ENCODE measurements at regions not wholly inside any gene's neighbourhood (a gene's known extent, or its start where the extent isn't known, plus 50 kb on each side); places are given as distances from the start of the nearest gene placed in this dataset.

- no peak for DNase-seq (ENCODE audit: low read depth)
- no peak for TF ChIP-seq CTCF (IDR thresholded peaks at IDR 0.05; ENCODE audit: insufficient read depth, low read depth, low read length)
- no peak overlapping the region for H3K4me3 ChIP-seq (ENCODE audit: low read depth, low read length)
Observed at GRCh38 chr3:101166150-101166549, 154.2 kb downstream of the IMPG2 start.

DNA sequence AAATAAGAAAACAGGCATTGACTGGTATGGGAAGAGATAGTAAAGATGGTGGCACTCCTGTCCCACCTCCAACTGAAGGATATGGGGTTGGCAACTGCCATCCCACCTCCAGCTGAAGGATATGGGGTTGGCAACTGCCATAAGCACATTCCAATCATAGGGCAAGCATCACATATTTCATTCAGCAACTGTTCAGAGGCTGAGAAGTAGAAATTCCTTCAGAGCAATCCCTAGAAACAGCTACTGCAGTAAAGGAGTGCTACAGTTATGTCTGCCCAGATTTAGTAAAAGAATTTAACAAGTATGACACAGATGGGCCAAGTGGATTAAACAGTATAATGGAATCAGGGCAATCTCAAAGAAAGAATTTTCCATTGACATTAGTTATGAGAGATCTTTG lies 156.8 kb downstream of the IMPG2 start:
- DNase-seq (ENCODE audit: low read depth) = no peak
- no peak for TF ChIP-seq CTCF (IDR thresholded peaks at IDR 0.05; ENCODE audit: insufficient read depth, low read depth, low read length)
- no peak overlapping the region for H3K4me3 ChIP-seq (ENCODE audit: low read depth, low read length)

- no peak overlapping the region for H3K4me3 ChIP-seq (ENCODE audit: low read depth, low read length)
Observed at GRCh38 chr3:101159478-101159877, 160.9 kb downstream of the IMPG2 start.

DNA sequence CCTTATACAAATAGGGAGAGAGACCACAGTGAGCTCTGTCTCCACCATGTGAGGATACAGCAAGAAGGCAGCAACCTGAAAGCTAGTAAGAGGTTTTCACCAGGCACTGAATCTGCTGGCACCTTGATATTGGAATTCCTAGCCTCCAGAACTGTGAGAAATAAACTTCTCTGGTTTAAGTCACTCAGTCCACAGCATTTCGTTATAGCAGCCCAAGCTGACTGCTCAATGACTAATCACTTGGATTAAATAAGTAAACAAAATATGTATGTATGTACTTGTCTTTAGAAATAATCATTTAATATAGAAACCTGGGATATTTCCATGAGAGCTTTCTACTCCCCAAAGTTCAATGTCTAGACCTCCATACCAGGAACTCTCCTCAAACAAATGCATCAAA lies 162.0 kb downstream of the IMPG2 start:
- no peak for DNase-seq (ENCODE audit: low read depth)
- H3K4me3 ChIP-seq (ENCODE audit: low read depth, low read length) = no peak overlapping the region
- no peak for TF ChIP-seq CTCF (IDR thresholded peaks at IDR 0.05; ENCODE audit: insufficient read depth, low read depth, low read length)

More at GRCh38 chr3:101159478-101159877, 160.9 kb downstream of the IMPG2 start:
- TF ChIP-seq CTCF (IDR thresholded peaks at IDR 0.05; ENCODE audit: insufficient read depth, low read depth, low read length) = no peak
- no peak for DNase-seq (ENCODE audit: low read depth)

DNA sequence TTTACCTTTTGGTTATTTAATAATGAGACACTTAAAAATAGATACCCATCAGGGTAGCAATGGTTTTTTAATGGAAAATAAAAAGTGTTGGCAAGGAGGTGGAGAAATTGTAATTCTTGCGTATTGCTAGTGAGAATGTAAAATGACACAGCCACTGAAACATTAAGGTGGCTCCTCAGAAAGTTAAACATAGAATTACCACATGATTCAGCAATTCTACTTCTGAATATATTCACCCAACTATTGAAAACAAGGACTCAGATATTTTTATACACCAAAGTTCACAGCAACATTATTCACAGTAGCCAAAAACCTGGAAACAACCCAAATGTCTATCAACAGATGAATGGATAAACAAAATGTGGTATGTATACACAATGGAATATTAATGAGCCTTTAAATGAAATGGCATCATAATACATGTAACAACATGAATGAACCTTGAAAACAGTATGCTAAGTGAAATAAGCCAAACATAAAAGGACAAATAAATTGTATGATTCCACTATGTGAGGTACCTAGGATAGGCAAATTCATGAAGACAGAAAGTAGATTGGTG lies 163.5 kb downstream of the IMPG2 start:
- no peak overlapping the region for H3K4me3 ChIP-seq (ENCODE audit: low read depth, low read length)
- no peak for DNase-seq (ENCODE audit: low read depth)
- TF ChIP-seq CTCF (IDR thresholded peaks at IDR 0.05; ENCODE audit: insufficient read depth, low read depth, low read length) = no peak

- DNase-seq (ENCODE audit: low read depth) = no peak
- TF ChIP-seq CTCF (IDR thresholded peaks at IDR 0.05; ENCODE audit: insufficient read depth, low read depth, low read length) = no peak
- no peak overlapping the region for H3K4me3 ChIP-seq (ENCODE audit: low read depth, low read length)
Observed at GRCh38 chr3:101155825-101156224, 162.6 kb upstream of the ABI3BP start.

DNA sequence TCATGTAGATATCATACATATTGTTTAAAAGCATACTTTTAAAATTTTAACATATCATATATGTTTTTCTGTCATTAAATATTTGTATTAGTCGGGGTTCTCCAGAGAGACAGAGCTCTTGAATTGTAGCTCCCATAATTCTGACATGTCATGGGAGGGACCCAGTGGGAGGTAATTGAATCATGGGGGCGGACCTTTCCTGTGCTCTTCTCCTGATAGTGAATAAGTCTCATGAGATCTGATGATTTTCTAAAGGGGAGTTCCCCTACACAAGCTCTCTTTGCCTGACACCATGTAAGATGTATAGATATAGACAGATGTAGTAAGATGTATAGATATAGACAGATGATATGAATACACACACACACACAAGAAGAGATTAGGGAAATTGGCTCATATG lies 161.2 kb upstream of the ABI3BP start:
- no peak overlapping the region for H3K4me3 ChIP-seq (ENCODE audit: low read depth, low read length)
- no peak for DNase-seq (ENCODE audit: low read depth)
- no peak for TF ChIP-seq CTCF (IDR thresholded peaks at IDR 0.05; ENCODE audit: insufficient read depth, low read depth, low read length)
